GM12875 (cell line): ENCODE measurements at regions not wholly inside any gene's neighbourhood (a gene's known extent, or its start where the extent isn't known, plus 50 kb on each side); places are given as distances from the start of the nearest gene placed in this dataset.

Experiments
- H3K4me3 ChIP-seq: one replicate; pipeline ENCODE4 v1.5.1; 2011; ENCODE audit warnings: low read depth, low read length, control low read depth
- CTCF ChIP-seq: IDR thresholded peaks from 2 replicates; pipeline ENCODE4 v1.5.1; 2011; ENCODE audit warnings: low read depth, mild to moderate bottlenecking, control low read depth, inconsistent platforms, low read length, moderate library complexity, borderline replicate concordance; ENCODE audit not compliant: insufficient read depth

- H3K4me3 ChIP-seq, result no peak overlapping the region
- TF ChIP-seq CTCF, result no peak
Measured at GRCh38 chrX:115400960-115401359, 111.4 kb downstream of the LUZP4 start.

DNA sequence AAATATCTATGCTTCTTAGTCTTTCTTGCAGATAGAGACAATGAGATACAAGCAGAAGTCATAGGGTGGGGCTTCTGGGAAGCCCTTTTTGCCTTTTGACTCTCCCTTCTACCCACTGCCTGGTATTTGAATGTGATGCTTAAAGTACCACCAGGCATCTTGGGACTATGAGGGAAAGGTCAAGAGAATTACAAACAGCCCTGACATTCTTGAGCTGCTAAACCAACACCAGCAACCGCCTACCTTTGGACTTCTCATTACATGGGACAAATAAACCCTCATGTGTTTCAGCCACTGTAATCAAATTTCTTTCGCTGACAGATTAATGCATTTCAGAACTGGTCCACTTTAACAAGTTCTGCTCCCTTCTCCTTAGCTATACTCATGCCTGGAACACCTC is 112.8 kb downstream of the LUZP4 start:
- H3K4me3 ChIP-seq, result no peak overlapping the region
- TF ChIP-seq CTCF, result no peak

- no peak for TF ChIP-seq CTCF
- no peak overlapping the region for H3K4me3 ChIP-seq
Measured at GRCh38 chrX:115408771-115409400, 119.4 kb downstream of the LUZP4 start.

- no peak for TF ChIP-seq CTCF
- H3K4me3 ChIP-seq, result no peak overlapping the region
Measured at GRCh38 chrX:115409551-115409950, 120.0 kb downstream of the LUZP4 start.

DNA sequence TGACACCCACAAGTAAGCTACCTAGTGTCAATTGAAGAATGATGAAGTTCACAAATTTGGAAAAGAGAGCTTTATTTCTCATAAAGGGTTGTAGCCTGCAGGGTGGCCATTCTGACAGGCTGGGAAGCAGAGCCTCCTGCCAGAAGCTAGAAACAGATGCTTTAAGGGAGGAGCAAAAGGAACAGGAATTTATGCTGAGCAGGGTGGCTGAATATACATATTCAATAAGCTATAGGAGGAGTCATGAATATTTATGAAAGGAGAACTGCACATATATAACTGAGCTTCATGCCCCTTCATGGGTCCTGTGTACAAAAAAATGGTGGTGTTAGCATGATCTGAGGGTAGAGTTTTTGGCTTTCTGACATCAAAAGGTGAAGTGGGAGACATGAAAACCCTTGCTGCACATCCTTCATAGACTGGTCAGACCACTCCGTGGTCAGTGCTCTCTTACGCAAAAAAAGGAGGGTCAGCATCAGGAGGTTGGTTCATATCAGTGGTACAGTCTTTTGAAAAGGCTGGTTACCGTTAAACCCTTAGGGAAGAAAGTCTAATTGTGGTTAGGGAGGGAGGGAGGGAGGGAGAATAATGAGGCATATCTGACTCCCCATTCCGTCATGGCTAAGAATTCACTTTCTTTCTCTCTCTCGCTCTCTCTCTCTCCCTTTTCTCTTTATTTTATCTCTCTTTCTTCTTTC is 121.4 kb downstream of the LUZP4 start:
- TF ChIP-seq CTCF, result no peak
- no peak overlapping the region for H3K4me3 ChIP-seq

DNA sequence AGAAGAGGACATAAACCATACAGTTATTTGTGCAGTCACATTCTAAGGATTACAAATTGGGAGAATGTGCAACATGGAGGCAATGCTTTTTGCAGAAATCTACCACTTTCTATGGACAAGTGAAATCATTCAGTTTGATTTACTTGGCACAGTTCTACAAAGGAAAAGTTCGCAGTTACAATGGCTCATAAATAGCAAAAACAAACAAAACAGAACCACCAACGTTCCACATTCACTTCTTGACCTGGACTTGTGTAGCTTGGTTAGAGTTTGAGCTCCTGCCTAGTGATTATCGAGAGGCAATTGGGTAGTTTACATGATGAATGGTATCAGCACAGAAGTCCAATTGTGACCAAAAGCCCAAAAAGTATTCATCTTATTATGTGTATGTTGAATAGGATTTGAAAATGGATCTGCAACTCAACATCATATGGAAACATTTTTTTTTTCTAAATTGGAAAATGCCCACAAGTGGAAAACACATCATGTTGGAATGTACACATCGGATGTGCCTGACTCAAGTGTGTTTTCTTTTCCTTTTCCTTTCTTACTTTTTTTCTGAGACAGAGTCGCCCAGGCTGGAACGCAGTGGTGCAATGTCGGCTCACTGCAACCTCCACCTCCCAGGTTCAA is 123.8 kb downstream of the LUZP4 start:
- TF ChIP-seq CTCF, result no peak
- H3K4me3 ChIP-seq, result no peak overlapping the region

- no peak for TF ChIP-seq CTCF
Measured at GRCh38 chrX:115419069-115419468, 129.6 kb downstream of the LUZP4 start.

More at GRCh38 chrX:115419069-115419468, 129.6 kb downstream of the LUZP4 start:
- H3K4me3 ChIP-seq, result no peak overlapping the region
